Vagina (tissue), 2 donors: ENCODE measurements at regions not wholly inside any gene's neighbourhood (a gene's known extent, or its start where the extent isn't known, plus 50 kb on each side); places are given as distances from the start of the nearest gene placed in this dataset.

ENCODE experiments used
- CTCF ChIP-seq, 3 experiments: fragments of 450-650 bp in 2 of 3; fragments of 200-600 bp in 1 of 3; sonication (generic) in 1 of 3; IDR thresholded peaks; one replicate each; pipeline ENCODE4 v1.5.1; 2017 to 2019; ENCODE audit warnings: antibody characterized with exemption in 3 of 3, mild to moderate bottlenecking in 2 of 3, moderate library complexity in 2 of 3
- POLR2A ChIP-seq, 2 donors: fragments of 450-650 bp; IDR thresholded peaks; one replicate each; pipeline ENCODE4 v1.6.1; 2017; ENCODE audit warnings: antibody characterized with exemption in 2 of 2, mild to moderate bottlenecking in 2 of 2, moderate library complexity in 2 of 2
- POLR2AphosphoS5 ChIP-seq, 2 donors: sonication (generic); formaldehyde crosslinking; IDR thresholded peaks; one replicate each; pipeline ENCODE4 v1.9.0; 2017; ENCODE audit warnings: antibody characterized with exemption in 2 of 2, mild to moderate bottlenecking in 2 of 2, low read depth in 1 of 2; ENCODE audit not compliant: insufficient read depth in 1 of 2

GRCh38 chr21:36646645-36647044, 52.3 kb upstream of the SIM2 start:
- TF ChIP-seq POLR2A (IDR thresholded peaks at IDR 0.05): no peak
- TF ChIP-seq CTCF (IDR thresholded peaks at IDR 0.05): no peak
- TF ChIP-seq POLR2AphosphoS5 (IDR thresholded peaks at IDR 0.05; ENCODE audit: insufficient read depth in 1 of 2, low read depth in 1 of 2): no peak
